Limb (tissue), 2 donors: ENCODE measurements at regions not wholly inside any gene's neighbourhood (a gene's known extent, or its start where the extent isn't known, plus 50 kb on each side); places are given as distances from the start of the nearest gene placed in this dataset.

Experiments
- DNase-seq, 2 donors: peaks; one replicate each; pipeline ENCODE4 v3.0.0-alpha.2; 2016; ENCODE audit errors: extremely low spot score in 2 of 2

DNA sequence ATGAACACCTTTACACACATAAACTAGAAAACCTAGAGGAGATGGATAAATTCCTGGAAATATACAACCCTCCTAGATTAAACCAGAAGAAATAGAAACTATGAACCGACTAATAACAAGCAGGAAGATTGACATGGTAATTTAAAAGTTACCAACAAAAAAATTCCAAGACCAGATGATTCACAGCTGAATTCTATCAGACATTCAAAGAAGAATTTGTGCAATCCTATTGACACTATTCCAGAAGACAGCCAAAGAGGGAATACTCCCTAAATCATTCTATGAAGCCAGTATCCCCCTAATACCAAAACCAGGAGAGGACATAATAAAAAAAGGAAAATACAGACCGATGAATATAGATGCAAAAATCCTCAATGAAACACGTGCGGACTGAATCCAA, 102.6 kb upstream of the KRR1 start:
- DNase-seq: no peak

GRCh38 chr12:75611041-75611440, 99.6 kb upstream of the KRR1 start:
- DNase-seq: no peak

- DNase-seq: no peak
Measured at GRCh38 chr12:75606956-75607355, 95.5 kb upstream of the KRR1 start.

- no peak for DNase-seq
Measured at GRCh38 chr12:75606151-75606550, 94.7 kb upstream of the KRR1 start.

GRCh38 chr12:75603475-75603874, 92.1 kb upstream of the KRR1 start:
- DNase-seq: no peak

DNA sequence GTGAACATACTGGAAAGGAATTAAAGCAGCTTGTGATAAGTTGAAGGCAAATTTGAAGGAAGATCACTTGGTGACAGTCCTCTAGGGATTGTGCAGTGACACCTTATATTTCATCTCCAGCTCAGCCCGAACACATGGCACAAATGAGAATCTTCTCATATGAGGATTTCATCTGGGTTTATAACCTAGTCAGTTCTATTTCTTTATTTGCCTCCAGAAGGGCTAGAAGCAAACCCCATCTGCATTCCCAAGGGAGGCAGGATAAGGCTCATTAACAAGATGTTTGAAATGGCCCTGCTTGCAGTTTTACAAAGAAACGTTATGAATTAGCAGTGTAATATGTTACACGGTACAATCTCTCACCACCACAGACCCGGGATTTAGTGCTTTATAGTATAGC, 90.7 kb upstream of the KRR1 start:
- DNase-seq: no peak

DNA sequence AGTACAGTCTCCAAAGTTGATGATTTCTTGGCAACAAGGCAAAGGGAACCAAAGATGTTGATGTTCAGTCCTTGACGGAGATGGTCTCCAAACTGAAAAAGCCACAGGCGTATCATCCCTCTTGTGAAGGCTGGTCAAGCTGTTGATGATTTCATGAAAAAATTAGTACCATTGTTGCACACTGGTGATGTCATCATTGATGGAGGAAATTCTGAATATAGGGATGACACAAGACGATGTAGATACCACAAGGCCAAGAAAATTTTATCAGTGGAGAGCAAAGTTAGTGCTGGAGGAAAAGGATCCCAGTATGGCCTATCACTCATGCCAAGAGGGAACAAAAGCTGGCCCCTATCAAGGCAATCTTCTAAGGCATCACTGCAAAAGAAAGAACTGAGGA, 88.7 kb upstream of the KRR1 start:
- no peak for DNase-seq

DNA sequence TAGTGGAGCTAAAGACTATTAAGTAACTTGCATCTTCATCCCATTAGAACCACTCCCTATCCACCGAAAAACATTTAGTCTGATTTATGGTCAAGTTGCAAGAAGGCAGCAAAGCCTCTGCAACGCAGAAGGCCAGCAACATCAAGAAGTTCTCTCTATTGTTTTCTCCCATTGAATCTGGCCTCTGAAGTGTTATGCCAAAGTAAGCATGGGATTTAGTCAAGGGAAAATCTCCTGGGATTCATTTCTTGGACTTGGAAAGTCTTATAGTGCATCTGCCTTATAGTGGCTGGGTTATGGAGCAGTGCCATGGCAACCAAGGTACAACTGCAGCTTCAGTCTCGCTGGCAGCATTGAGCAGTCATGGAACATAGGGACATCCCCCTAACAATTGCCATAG, 87.7 kb upstream of the KRR1 start:
- DNase-seq: no peak

DNA sequence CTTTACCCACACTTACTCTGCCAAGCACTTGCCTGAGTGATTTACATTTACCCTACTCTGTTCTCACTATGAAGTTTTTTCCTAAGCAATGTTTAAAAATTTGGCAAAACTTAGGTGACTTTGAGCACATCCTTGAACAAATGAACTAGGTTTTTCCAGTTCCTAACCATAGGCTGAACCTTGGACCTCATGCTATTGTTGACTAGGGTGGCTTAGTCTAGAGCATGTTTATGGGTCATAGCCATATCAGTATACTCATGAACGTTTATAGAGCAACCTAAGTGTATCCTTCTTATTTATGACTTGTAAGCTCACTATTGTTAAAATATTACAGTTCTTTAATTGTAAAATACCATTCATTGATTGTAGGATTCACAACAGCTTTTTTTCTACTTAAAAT, 85.0 kb upstream of the KRR1 start:
- DNase-seq: no peak

GRCh38 chr12:75592638-75593335, 81.4 kb upstream of the KRR1 start:
- no peak for DNase-seq

DNA sequence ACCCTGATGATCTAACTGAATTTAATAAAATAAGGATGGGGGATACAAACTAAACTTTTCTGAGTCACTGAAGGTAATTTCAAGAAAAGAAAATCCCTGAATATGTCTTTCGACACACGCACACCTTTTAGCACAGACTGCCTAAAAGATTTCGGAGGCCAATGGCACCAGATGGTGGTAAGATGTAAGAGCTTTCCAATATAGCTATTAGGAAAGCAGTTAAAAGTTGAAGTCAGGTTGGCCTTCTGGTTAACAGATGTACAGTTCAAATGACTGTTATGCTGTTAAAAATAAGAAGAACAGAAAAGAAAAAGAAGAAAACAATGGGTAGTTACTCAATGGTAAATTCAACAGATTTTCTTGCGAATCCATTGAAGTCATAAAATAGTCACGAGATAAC, 80.7 kb upstream of the KRR1 start:
- DNase-seq: peak in 1 of 2 donors; percentile 15

DNA sequence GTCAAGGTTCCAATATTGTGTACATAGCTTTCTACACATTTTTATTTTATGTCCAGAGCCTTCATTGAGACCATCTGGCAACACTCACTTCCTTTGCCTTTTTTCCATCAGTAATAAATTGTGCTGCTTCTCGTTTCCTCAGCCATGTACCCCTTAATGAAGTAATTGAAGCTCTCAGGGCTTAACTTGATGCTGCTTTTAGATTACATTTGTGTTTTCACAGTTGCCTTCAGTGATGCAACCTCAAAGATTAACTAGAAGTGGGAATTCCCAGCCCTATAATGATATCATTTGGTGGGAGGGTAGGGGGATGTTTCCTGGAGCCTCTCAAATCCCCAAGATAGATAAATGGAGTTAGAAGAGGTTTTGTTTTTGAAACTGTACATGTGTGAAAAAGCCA, 80.2 kb upstream of the KRR1 start:
- peak in 1 of 2 donors; percentile 12 for DNase-seq

GRCh38 chr12:75589801-75590200, 78.4 kb upstream of the KRR1 start:
- DNase-seq: no peak

DNA sequence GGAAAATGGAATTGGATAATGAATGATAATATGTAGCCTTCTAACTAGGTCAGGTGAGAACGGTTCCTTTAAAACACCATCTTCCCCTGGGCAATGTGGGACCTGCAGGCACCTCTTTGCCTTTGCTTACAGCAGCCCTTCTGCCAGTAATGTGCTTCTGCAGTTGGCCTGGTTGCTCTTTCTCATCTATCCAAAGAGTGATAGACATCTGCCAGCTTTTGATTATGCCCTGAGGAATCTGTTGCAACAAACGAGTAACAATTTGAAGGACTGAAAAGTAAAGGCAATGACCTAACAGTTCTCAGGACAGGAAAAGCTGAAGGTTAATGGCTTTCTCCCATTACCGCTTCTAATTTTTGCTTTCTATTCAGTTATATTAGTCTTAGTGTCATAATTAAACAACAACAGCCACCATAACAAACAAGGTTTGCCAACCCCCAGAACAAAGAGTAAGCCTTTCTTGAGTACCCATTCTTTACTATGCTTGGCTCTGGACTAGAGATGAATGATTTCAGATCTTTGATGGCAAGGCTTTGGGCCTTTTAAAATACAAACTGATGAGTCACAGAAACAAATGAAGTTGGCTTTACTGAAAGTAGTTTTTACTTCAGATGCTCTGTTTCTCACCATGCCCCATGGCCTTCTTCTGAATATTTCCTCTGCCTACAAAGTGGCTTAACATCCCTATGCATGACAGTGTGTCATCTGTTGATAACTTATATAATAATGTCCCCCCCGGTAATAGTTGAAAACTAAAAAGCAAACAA, 76.1 kb upstream of the KRR1 start:
- DNase-seq: no peak

DNA sequence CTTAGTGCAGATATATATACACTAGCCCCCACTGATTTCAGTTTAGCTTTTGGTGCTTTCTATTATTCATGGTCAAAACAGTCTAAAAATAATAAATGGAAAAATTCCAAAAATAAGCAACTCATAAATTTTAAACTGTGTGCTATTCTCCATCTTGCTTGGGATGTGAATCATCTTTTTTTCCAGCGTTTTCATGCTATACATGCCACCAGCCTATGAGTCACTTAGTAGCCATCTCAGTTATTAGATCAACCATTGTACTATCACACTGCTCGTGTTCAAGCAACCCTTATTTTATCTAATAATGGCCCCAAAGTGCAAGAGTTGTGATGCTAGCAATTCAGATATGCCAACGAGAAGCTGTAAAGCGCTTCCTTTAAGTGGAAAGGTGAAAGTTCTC, 73.9 kb upstream of the KRR1 start:
- DNase-seq: no peak

DNA sequence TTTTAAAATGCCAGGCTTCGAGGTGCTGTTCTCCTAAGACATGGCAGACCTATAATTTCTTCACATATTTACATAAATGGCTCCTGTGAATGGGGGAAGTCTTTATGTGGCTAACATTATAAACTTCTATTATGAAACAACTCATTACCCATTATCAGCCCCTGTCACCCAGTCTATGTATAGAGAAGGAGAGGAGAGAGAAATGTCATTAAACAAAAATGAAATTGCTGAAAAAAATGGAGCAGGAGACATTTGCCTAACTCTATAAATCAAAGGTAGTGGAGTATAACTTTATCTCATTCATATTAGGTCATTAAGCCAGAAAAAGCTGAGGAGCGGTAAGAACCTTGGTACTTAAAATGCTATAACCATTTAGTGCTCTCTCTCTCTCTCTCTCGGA, 71.9 kb upstream of the KRR1 start:
- no peak for DNase-seq

- DNase-seq: no peak
Measured at GRCh38 chr12:75581515-75581914, 70.1 kb upstream of the KRR1 start.

DNA sequence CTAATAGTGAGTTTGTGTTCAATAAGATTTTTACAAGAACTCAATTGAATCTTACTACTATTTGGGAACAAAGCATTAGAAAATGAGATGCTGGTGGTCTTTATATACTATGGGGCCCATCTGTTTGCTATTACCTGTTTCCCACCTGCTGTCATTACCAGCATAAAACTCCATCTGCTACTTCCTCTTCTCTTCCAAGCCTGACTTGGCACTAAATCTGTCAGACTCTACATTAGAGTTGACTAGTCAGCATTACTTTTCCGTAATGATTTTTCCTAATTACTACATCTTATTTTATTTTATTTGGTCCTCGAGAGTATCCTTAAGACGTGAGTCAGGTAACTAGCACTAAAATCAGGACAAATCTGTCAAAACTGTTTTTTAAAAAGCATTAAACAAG, 68.1 kb upstream of the KRR1 start:
- DNase-seq: no peak

- DNase-seq: no peak
Measured at GRCh38 chr12:75578546-75578945, 67.1 kb upstream of the KRR1 start.

- no peak for DNase-seq
Measured at GRCh38 chr12:75577812-75578211, 66.4 kb upstream of the KRR1 start.

DNA sequence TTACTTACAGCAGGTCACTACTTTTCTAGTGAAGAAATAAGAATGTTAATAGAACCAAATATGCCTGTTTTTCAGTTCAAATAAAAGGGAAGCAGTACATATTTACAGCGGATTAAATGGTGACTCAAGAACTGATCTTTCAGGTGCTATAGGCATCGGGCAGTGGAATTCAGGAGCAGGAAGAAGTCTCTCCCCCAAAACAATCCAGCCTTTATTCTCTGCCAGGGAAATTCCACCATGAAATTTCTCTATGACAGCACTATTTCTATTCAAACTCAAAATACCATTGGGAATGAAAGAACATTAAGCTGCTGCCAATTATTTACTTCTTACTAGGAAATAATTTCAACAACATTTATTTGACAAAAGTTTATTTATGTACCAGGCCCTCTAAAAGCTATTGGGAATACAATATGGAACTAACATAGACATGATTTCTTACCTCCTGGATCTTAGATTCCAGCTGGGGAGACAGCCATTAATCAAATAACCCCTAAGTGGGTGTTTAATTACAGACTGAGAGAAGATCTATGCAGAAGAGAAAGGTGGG, 60.3 kb upstream of the KRR1 start:
- no peak for DNase-seq

DNA sequence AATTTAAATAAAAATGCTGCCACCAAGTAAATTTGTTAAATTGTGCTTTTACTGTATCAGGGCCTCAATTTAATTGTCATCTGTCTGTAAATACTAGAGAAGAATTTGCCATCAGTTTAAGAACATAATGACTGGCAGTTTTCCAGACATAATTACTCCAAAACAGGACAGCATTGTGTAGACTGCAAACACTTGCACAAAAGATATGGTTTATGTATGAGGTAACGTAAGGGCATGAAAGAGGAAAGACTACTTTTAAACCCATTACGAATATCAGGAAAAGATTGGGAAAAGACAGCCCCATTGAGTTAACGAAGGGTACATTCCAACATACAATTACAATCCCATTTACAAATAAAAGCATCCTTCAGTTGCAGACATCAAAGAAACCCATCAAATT, 59.8 kb upstream of the KRR1 start:
- DNase-seq: no peak

DNA sequence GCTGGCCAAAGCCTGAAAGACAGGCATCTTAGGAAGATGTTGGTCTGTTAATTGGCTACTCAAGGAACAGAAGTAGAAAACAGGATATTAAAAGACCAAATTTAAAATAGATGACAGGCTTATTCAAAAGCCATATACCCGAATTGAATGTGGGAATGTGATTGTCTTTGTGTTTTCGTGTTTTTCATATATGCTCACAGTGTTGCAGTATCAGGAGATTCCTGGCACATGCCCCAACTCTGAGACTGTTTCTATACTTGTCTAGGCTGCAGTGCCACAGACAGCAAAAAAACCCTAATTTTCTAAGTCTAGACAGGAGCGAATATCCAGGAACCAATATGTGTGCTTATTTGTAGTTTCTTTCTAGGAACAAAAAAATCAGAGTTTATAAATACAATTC, 57.4 kb upstream of the KRR1 start:
- no peak for DNase-seq
